ENCODE measurements at regions not wholly inside any gene's neighbourhood (a gene's known extent, or its start where the extent isn't known, plus 50 kb on each side); places are given as distances from the start of the nearest gene placed in this dataset.

GRCh38 chr9:126131066-126132010, 195.3 kb upstream of the MVB12B start:
- ATAC-seq (ENCODE audit: low read depth) = no peak
- Mint-ChIP-seq H3K4me3 (no peak overlapping the region), H3K27me3 (peaks cover 16% of the 10 kb centered on the region), H3K27ac (no peak overlapping the region), H3K36me3 (peaks cover 1% of the 10 kb centered on the region), H3K4me1 (no peaks in the 10 kb centered on the region), H3K9me3 (peaks cover 14% of the 10 kb centered on the region)
- DNase-seq (ENCODE audit: low spot score in 2 of 2) = peak in 1 of 2 donors; percentile 3

GRCh38 chr9:126132746-126133145, 193.9 kb upstream of the MVB12B start:
- Mint-ChIP-seq H3K27ac (no peak overlapping the region), H3K27me3 (peaks cover 11% of the 10 kb centered on the region), H3K9me3 (peaks cover 14% of the 10 kb centered on the region), H3K36me3 (no peaks in the 10 kb centered on the region), H3K4me1 (no peaks in the 10 kb centered on the region), H3K4me3 (no peak overlapping the region)
- DNase-seq (ENCODE audit: low spot score in 2 of 2) = no peak
- ATAC-seq (ENCODE audit: low read depth) = no peak

- Mint-ChIP-seq H3K9me3 (peaks cover 6% of the 10 kb centered on the region), H3K27me3 (peaks cover 17% of the 10 kb centered on the region), H3K4me1 (peaks cover 6% of the 10 kb centered on the region), H3K36me3 (peaks cover 2% of the 10 kb centered on the region), H3K27ac (no peak overlapping the region), H3K4me3 (no peak overlapping the region)
- no peak for ATAC-seq (ENCODE audit: low read depth)
- DNase-seq (ENCODE audit: low spot score in 2 of 2) = no peak
Measured at GRCh38 chr9:126144196-126144595, 182.4 kb upstream of the MVB12B start.

GRCh38 chr9:126144603-126145456, 181.8 kb upstream of the MVB12B start:
- Mint-ChIP-seq H3K27me3 (peaks cover 17% of the 10 kb centered on the region), H3K9me3 (peaks cover 6% of the 10 kb centered on the region), H3K4me3 (no peak overlapping the region), H3K36me3 (peaks cover 2% of the 10 kb centered on the region), H3K4me1 (peaks cover 6% of the 10 kb centered on the region), H3K27ac (no peak overlapping the region)
- DNase-seq (ENCODE audit: low spot score in 2 of 2) (no peak), ATAC-seq (ENCODE audit: low read depth) (no peak)

GRCh38 chr9:126145887-126146253, 180.8 kb upstream of the MVB12B start:
- peaks cover 17% of the 10 kb centered on the region for H3K27me3 Mint-ChIP-seq

GRCh38 chr9:126146254-126147145, 180.1 kb upstream of the MVB12B start:
- Mint-ChIP-seq H3K4me1 (peaks cover 6% of the 10 kb centered on the region), H3K9me3 (peaks cover 5% of the 10 kb centered on the region), H3K36me3 (no peaks in the 10 kb centered on the region), H3K27me3 (peaks cover 17% of the 10 kb centered on the region), H3K4me3 (peak overlapping the region; percentile 24), H3K27ac (no peak overlapping the region)
- ATAC-seq (ENCODE audit: low read depth) (peak; percentile 76), DNase-seq (ENCODE audit: low spot score in 2 of 2) (peak; percentile 1 to 10)

More at GRCh38 chr9:126145887-126146253, 180.8 kb upstream of the MVB12B start:
- Mint-ChIP-seq H3K27ac (no peak overlapping the region), H3K4me1 (peaks cover 6% of the 10 kb centered on the region), H3K36me3 (no peaks in the 10 kb centered on the region), H3K9me3 (peaks cover 5% of the 10 kb centered on the region), H3K4me3 (no peak overlapping the region)
- DNase-seq (ENCODE audit: low spot score in 2 of 2) (no peak), ATAC-seq (ENCODE audit: low read depth) (no peak)

- Mint-ChIP-seq H3K36me3 (no peaks in the 10 kb centered on the region), H3K27me3 (peaks cover 18% of the 10 kb centered on the region), H3K4me1 (peaks cover 6% of the 10 kb centered on the region), H3K9me3 (peaks cover 3% of the 10 kb centered on the region), H3K4me3 (no peak overlapping the region), H3K27ac (no peak overlapping the region)
- DNase-seq (ENCODE audit: low spot score in 2 of 2) = no peak
- no peak for ATAC-seq (ENCODE audit: low read depth)
Measured at GRCh38 chr9:126147186-126147935, 179.3 kb upstream of the MVB12B start.

GRCh38 chr9:126147936-126148870, 178.4 kb upstream of the MVB12B start:
- Mint-ChIP-seq H3K27ac (no peak overlapping the region), H3K27me3 (peaks cover 19% of the 10 kb centered on the region), H3K9me3 (no peaks in the 10 kb centered on the region), H3K36me3 (no peaks in the 10 kb centered on the region), H3K4me3 (no peak overlapping the region), H3K4me1 (peaks cover 6% of the 10 kb centered on the region)
- DNase-seq (ENCODE audit: low spot score in 2 of 2) = no peak
- ATAC-seq (ENCODE audit: low read depth) = no peak

GRCh38 chr9:126148994-126149393, 177.6 kb upstream of the MVB12B start:
- no peak for ATAC-seq (ENCODE audit: low read depth)
- Mint-ChIP-seq H3K27me3 (peaks cover 22% of the 10 kb centered on the region), H3K4me3 (no peak overlapping the region), H3K9me3 (peaks cover 3% of the 10 kb centered on the region), H3K4me1 (peaks cover 6% of the 10 kb centered on the region), H3K36me3 (no peaks in the 10 kb centered on the region), H3K27ac (no peak overlapping the region)
- DNase-seq (ENCODE audit: low spot score in 2 of 2) = peak in 1 of 2 donors; percentile 2

GRCh38 chr9:126149661-126150060, 177.0 kb upstream of the MVB12B start:
- Mint-ChIP-seq H3K4me1 (peaks cover 6% of the 10 kb centered on the region), H3K9me3 (peaks cover 3% of the 10 kb centered on the region), H3K27ac (no peak overlapping the region), H3K36me3 (no peaks in the 10 kb centered on the region), H3K27me3 (peaks cover 19% of the 10 kb centered on the region), H3K4me3 (no peak overlapping the region)
- DNase-seq (ENCODE audit: low spot score in 2 of 2) (peak in 1 of 2 donors; percentile 3), ATAC-seq (ENCODE audit: low read depth) (no peak)

GRCh38 chr9:126150411-126151030, 176.1 kb upstream of the MVB12B start:
- no peak for ATAC-seq (ENCODE audit: low read depth)
- Mint-ChIP-seq H3K9me3 (peaks cover 3% of the 10 kb centered on the region), H3K27me3 (peaks cover 17% of the 10 kb centered on the region), H3K4me3 (no peak overlapping the region), H3K4me1 (peaks cover 6% of the 10 kb centered on the region), H3K27ac (no peak overlapping the region), H3K36me3 (no peaks in the 10 kb centered on the region)
- DNase-seq (ENCODE audit: low spot score in 2 of 2) = no peak

Data from memory B cell (primary cell).